SIG-M5 treated with dmso at 0.1 percent for 504 hours (cell line): ENCODE measurements at regions not wholly inside any gene's neighbourhood (a gene's known extent, or its start where the extent isn't known, plus 50 kb on each side); places are given as distances from the start of the nearest gene placed in this dataset.
"Not testable (repeated sequence)": the region's sequence is repeated elsewhere in the genome, so short reads cannot be mapped to it uniquely, and the experiment has no call there.

Source experiments
- DNase-seq: peaks from one replicate; lab custom pipeline; 2025; ENCODE audit not compliant: unreplicated experiment; lab: John Stamatoyannopoulos, UW

DNA sequence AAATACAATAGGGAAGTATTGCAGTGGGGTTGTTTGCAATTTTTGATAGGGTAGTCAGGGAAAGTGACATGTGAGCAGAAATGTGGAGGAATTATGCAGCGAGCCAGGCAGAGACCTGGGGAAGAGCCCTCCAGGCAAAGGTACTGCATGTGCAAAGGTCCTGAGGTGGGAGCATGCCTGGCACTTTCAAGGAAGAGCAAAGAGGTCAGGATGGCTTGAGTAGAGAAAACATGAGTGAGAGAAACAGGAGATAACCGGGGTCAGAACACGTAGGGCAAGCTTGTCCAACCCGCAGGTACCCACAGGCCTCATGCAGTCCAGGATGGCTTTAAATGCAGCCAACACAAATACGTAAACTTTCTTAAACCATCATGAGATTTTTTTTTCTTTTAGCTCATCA lies 71.0 kb downstream of the COQ2 start:
- no peak for DNase-seq

DNA sequence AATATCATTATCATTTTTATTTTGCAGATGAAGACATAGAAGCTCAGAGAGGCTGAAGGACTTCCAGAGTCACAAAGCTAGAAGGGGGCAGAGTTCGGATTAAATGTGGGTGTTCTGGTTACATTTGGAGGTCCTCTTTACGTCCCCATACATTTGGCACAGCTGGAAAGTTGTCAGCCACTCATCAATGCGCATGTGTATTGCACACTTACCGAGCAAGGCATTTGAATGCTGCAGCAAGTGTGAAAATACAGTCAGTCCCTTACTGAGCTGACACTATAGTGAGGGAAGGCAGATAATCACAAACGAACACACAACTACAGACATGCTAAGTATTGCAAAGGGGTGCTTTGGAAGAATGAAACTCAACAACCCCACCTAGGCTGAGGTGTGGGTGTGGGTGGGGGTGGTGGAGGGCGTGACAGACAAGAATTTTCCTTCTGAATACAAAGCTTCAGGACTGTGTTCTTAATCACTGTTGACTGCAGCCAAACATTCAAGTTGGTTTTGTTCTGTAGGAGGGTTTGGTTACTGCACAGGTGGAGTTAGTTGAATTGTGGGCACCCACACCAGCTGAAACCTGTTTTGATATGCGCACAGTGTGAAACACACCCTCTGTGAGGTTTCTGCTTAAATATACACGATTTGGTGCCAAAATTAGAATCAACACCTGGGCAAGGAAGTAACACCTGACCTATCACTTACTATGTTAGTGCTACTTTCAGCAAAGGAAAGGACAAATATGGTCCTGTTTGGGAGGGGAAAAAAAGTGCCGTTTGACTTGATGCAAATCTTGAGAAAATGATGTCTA lies 72.4 kb downstream of the COQ2 start:
- DNase-seq, result no peak

DNA sequence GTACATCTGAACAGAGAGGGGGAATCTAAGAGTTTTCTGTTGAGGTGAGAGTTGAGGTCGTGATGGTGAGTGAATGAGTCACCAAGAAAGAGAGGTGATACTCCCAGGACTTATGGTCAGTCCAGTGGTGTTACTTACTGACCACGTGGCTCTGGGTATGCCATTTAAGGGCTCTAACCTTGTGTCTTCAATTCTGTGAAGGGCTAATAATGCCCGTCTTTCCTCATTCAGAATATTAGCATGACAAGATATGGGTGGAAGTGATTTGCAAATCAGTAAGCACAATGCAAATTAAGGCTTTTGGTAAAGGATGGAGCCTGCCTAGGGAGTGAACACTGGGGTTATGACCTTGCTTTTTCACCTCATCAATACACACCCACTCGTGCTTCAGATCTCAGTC lies 75.2 kb downstream of the COQ2 start:
- no peak for DNase-seq

DNA sequence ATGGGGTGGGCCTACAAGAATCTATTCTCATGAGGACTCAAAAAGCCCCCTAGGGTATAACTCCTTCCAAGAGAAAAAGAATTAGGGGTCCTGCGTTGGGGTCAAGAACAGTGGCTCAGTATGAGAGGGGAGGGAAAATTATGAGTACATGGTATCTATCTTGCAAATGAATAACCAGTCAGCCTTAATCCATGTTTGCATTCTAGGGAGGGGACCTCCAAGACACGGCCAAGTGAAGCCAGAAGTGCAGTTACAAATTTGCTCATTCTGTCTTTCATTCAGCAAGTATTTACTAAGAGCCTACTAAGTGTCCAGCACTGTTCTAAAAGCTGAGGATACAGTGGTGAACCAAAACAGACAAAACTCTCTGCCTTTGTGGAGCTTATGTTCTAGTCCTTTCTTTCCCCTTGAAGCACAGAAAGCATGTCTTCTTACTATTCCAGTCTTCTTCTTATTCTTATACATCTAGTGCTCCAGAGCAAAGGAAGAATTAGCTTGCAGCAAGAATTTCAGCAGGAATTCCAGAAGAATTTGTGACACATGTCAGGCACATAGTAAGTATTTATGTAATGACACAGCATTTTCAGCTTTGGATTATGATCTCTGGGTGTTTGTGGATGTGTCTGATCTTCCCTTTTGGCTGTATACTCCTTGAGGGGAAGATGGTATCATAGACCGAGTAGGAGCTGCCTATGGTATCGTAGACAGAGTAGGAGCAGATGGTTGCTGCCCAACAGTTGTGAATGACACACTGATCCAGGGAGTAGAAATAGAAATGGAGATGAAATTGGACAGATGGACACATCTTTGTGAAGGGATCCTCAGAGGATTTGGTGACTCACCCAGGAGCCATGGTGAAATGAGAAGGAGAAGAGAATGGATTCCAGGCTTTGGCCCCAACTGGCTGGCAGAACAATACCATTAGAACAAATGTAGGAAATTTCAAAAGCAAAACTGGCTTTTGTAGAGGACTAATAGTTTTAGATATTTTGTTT lies 75.9 kb downstream of the COQ2 start:
- no peak for DNase-seq

DNA sequence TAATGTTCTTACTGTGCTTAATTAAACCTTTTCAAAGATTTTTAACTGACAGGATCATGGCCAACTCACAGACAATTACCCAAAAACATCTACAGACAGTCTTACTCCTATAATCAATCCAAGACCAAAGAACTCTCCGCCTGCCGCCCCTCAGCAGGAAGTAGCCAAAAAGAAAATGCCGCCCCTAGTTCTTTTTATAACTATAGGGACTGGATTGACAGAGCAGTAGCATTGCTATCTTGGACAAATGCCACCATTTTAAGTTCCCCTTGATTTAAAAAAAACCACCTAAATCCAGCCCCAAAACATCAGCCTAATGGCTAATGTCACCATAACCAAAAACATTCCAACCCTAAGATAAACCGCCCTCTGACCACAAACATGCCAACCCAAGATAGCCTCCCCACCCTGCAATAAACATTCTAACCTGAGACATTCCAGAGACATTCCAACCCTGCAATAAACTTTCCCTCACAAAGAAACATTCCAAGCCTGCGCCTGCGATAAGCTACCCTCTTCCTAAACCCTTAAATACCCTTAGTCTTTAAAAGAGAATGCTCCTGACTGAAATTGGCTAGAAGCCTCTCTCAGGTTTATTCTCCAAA lies 77.0 kb downstream of the COQ2 start:
- no peak for DNase-seq

DNA sequence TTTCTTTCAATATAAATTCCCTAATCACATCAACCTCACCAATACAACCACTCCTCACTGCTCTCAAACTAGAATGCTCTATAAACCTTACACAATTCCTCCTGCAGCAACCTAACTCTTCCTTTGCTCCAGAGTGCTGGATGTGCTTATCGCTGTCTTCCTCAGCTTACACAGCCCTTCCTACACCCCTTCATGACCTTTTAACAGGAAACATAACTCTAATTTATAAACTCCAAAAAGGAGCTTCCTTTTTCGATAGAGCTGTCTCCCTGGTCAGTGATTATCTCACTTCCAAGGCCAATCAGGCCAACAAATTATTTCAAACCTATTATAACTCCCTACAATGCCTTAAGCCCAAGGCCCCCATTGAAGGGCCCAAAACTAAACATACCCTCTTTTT lies 78.8 kb downstream of the COQ2 start:
- no peak for DNase-seq

DNA sequence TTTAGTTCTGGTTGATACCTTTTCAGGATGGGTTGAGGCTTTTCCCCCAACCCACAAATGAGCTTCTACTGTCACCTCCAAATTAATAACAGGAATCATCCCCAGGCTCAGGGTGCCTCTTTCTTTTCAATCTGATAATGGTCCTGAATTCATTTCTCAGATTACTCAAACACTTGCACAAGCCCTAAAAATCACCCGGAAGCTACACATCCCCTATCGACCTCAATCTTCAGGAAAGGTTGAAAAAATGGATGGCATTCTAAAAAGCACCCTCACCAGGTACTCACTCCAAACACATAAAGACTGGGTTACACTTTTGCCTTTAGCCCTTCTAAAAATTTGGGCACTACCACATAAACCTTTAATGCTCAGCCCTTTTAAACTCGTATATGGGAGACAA lies 79.9 kb downstream of the COQ2 start:
- no peak for DNase-seq

DNA sequence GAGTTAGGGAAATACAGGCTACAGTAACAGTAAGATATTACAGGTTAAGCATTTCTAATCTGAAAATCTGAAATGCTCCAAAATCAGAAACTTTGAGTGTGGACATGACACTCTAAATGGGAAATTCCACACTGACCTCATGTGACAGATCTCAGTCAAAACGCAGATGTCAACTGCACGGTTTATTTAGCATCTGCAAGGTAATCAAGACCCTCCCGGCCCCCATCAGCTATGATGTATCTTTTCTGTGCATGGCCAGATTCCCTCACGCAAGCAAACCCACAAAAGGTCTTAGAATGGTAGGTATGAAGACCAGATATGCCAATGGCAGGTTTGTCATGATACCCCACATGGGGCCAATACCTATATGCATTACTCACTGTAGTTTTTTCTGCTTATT lies 82.8 kb downstream of the COQ2 start:
- DNase-seq, result no peak

DNA sequence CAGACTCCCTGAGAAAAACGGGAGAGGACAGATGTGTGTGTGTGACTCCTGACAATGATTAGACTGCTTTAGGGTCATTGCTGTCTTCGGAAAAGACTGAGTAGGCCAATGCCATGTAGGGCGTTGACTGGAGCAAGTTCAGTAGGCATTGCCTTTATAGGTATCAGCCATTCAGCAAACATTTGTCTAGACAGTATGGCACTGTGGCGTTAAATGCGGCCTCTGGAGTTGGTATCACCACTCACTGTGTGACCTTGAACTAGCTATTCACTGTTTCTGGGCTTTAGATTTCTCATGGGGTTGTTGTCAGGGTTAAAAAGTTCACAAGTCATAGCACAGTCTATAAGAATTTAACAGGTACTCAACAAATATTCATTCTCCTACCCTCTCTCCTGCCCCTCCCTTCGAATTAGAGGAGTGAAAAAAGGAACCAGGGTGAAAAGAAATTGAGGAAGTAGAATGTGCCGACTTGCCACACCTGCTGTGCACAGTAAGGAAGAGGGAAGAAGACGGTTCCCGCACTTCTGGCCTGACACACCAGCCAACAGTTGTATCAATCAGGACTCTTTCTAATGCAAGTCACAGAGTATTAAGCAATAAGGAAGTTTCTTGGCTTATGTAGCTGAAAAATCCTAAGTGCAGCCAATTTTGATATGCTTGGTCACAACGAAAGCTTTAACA lies 83.2 kb upstream of the PLAC8 start:
- peak; percentile 98 for DNase-seq

DNA sequence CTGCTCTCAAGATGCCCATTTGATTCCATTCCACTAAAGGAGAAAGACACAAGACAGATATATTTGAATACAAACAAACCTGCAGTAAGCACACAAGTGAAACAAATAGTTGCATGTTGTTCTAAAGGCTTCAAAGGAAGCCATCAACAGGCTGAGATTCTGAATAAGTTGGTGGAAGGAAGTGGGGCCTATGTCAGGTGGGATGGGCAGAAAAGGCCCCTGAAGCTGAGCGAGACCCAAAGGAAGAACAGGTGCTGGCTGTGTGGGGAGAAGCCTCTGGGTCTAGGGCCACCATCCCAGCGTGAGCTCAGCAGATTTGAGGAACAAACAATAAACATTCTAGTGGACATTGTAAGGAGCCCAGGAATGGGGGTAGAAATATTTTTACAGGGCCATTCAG lies 82.4 kb upstream of the PLAC8 start:
- DNase-seq, result no peak

DNA sequence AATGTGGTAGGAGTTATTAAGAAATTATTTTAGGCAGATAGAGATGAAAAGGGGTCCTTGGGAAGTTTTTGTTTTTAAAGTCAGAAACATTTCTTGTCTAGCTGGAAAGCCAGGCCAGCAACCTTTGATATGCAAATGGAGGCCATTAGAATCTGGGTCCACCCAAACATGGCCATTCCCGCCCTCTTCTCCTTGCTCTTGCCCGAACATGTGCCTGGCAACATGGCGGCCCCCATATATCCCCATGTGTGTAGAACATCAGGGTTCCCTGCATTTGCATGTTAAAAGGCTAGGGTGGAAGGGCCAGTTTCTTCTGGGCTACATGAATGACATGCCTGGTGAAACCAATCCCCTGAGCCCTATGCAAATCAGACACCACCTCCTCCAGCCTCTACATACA lies 80.7 kb upstream of the PLAC8 start:
- no peak for DNase-seq

DNA sequence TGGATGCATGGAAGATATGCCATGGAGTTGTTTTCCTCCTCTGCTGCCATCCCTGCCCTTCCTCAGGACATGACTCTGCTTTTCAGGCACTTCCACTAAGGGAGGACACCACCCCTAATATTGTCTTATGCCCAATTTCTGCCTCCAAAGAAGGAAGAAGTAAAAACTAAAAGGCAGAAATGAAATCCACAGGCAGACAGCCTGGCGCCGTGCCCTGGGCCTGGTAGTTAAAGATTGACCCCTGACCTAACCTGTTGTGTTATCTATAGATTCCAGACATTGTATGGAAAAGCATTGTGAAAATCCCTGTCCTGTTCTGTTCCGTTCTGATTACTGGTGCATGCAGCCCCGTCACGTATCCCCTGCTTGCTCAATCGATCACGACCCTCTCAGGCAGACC lies 80.1 kb upstream of the PLAC8 start:
- not testable (repeated sequence) for DNase-seq

DNA sequence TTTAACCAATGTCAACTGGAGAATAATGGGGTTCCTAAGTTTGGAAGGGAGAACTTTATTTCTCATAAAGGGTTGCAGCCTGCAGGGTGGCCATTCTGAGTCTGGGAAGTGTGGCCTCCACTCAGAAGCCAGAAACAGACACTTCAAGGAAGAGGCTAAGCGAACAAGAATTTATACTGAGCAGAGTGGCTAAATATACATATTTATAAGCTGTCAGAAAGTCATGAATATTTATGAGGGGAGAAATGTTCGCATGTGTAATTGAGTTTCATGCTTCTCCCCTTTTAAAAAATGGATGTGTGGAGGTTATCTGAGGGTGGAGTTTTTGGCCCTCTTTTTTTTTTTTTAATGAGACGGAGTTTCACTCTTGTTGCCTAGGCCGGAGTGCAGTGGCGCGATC lies 78.1 kb upstream of the PLAC8 start:
- DNase-seq, result no peak

DNA sequence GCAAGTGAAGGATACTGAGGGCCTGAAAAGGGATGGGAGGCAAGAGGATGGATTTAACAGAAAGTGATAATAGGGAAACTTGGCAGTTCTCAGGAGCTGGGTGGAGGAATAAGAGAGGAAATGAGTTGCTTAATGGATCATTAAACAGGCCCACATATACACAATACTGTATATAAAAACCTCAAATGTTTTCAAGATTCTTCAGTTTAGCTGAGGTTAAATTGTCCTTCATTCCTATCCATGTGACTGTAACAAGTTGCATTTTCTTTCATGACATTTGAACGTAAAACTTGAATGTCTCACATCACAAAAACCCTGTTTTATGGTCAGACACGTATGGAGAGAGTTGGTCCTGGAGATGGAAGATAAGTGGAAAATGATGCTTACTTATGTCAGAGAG lies 76.5 kb upstream of the PLAC8 start:
- DNase-seq, result no peak

DNA sequence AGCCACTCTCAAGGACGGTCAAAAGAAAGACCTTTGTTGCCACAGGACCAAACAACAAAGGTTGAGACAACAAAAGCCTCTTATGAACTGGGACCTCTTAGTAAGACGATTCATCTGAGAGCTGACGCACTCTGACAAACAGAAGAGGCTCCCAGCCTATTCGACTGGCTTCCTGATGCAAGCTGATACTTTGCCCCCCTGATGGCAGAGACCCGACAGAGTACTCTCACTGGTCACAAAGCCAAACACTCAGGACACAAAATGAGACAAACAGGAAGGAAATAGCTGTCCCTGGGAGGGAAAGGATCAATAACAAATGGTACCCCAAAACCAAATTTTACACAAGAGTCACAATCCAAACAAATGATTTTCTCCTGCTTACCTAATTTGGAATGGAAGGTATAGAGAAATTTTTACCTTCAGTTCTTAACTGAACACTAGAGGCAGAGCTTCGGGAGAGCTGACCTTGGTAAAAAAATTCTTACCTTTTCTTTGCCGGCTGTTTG lies 75.2 kb upstream of the PLAC8 start:
- DNase-seq, result no peak

DNA sequence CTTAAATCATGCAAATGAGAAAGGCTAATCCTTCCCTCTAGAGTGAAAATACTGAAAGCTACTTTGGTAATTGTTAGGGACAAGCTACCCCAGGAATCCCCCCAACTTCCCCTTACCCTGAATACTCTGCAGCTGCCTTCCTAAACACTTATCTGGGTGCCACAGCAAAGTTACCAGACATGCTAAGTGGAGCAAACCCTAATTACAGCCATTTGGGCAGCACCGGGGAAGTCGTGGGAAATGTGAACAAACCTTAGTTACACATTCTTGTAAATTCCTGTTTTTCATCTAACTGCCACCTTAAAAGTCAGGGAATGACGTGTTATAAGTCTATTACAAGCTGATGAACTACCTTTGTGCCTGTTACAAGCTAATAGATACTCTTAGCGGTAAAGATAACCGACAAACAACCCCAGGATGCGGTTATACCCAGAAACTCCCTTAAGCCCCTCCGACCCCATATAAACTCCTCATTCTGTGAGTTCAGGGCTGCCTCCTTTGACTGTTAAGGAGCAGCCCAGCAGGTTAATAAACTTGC lies 66.0 kb upstream of the PLAC8 start:
- DNase-seq, result no peak

DNA sequence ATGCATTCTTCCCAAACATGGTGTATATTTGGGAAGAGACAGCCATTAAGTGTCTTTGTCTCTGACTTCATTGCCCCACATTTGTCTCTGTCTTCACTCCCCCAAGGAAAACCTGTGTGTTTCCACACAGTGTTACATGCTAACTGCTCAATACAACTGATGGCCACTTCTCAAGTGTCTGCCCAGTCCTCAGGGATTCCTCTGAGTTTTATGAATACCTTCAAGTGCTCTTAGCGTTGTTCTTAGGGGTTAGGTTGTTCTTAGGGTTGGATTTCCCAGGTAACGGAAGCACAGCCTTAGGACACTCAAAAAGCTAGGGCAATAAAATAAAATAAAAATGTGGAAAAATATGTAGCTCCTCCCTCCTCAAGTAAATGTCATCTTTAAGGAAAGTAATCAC lies 64.7 kb upstream of the PLAC8 start:
- DNase-seq, result no peak

DNA sequence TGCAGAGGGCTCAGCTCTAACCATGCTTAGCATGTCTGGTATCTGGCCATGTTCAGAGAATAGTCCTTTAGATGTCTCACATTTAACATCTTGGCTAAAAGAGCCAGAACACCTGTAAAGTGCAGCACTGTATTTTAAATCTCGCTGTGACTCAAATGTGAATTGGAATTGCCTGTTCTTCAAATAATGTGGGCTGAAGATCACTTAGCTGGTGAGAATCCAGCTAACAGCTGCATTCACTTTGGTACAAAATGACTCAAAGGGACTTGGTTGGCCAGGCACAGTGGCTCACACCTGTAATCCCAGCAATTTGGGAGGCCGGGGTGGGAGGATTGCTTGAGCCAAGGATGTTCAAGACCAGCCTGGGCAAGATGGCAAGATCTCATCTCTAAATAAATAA lies 63.5 kb upstream of the PLAC8 start:
- no peak for DNase-seq

DNA sequence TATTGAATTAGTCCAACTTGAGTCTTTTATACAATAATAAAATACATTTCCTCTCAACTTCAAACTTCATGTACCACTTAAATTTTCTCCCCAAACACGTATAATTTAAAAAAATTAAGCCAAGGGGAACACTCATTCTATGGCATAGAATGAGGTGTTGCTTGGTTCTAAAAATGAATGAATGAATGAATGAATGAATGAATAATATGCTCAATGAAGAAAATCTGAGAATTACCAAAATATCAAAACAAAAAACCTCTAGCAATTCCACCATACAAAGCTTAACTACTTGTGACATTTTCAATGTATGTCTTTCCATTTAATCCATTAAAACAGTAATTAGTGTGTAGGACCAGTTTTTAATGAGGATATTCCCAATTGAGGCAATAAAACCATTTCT lies 62.7 kb upstream of the PLAC8 start:
- DNase-seq, result no peak

DNA sequence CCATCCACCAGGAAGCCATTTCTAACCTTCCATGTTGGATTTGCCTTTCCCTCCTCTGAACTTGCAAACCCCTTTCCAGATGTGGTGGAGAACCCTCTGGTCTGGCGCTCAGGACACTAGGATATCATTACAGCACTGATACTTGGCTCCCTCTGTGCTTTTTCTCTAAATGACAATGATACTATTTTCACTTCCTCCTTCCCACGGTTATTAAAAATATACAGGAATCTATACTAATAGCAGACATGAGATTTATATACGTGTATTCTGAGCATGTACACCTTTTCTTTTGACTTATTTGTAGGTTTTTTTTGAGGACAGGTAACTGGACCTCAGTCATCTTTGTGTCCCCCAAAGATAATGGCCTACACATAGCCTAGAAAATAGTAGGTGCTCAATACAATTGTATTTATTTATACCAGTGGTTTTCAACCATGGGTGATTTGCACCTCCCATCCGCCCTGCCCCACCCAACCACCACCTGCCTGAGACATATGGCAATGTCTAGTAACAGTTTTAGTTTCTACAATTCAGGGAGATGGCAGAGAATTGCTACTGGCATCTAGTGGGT lies 60.4 kb upstream of the PLAC8 start:
- DNase-seq, result peak; percentile 26
